HEK293 (cell line): ENCODE measurements at regions not wholly inside any gene's neighbourhood (a gene's known extent, or its start where the extent isn't known, plus 50 kb on each side); places are given as distances from the start of the nearest gene placed in this dataset.

Source experiments
- CTCF ChIA-PET: fragments of 350-600 bp; formaldehyde crosslinking; extraction: SDS; loops from one replicate; lab custom pipeline; 2021; ENCODE audit warnings: antibody characterized with exemption; lab: Yijun Ruan, JAX
- POLR2A ChIA-PET: fragments of 300-600 bp; formaldehyde crosslinking; extraction: SDS; loops from one replicate; lab custom pipeline; 2020; ENCODE audit warnings: antibody characterized with exemption, inconsistent platforms; lab: Yijun Ruan, JAX
- H3K27ac ChIP-seq: fragments of 200-500 bp; sonication (Bioruptor generic); 2 replicates; pipeline ENCODE4 v1.5.1; 2014; ENCODE audit warnings: low read depth, low read length, control low read depth, inconsistent platforms; ENCODE audit errors: extremely low read depth
- H3K36me3 ChIP-seq, 2 experiments: fragments of 200-500 bp in 1 of 2; sonication (Bioruptor generic) in 1 of 2; 1 replicate in 1 of 2; 2 replicates in 1 of 2; pipeline ENCODE4 v1.5.1; 2014 to 2017; ENCODE audit warnings: inconsistent platforms in 2 of 2, low read length in 2 of 2; ENCODE audit not compliant: control insufficient read depth in 2 of 2, insufficient read depth in 1 of 2
- H3K4me1 ChIP-seq: fragments of 200-500 bp; sonication (Bioruptor generic); 2 replicates; pipeline ENCODE4 v1.5.1; 2014; ENCODE audit warnings: mild to moderate bottlenecking, low read length, inconsistent platforms; ENCODE audit not compliant: control insufficient read depth, insufficient read depth
- H3K4me3 ChIP-seq: 2 replicates; pipeline ENCODE4 v1.5.1; 2011; ENCODE audit warnings: low read depth, mild to moderate bottlenecking, control low read depth, low read length, moderate library complexity
- H3K9me3 ChIP-seq: fragments of 200-500 bp; sonication (Bioruptor generic); 2 replicates; pipeline ENCODE4 v1.5.1; 2014; ENCODE audit warnings: low read depth, low read length, inconsistent platforms; ENCODE audit not compliant: control insufficient read depth, insufficient read depth
- FEZF1 ChIP-seq: fragments of 450-650 bp; formaldehyde crosslinking; IDR thresholded peaks from 2 replicates; pipeline ENCODE4 v1.5.1; 2016; ENCODE audit warnings: missing biosample characterization, missing genetic modification characterization
- HOXD13 ChIP-seq: sonication (generic); formaldehyde crosslinking; IDR thresholded peaks from 2 replicates; pipeline ENCODE4 v1.8.0; 2022; ENCODE audit warnings: missing genetic modification reagents, borderline replicate concordance
- KLF7 ChIP-seq: fragments of 450-650 bp; formaldehyde crosslinking; IDR thresholded peaks from 2 replicates; pipeline ENCODE4 v1.5.1; 2016; ENCODE audit warnings: missing biosample characterization, missing genetic modification characterization, borderline replicate concordance
- PRDM1 ChIP-seq: fragments of 450-650 bp; formaldehyde crosslinking; IDR thresholded peaks from 2 replicates; pipeline ENCODE4; 2016; ENCODE audit warnings: missing biosample characterization, missing genetic modification characterization
- RBAK ChIP-seq: fragments of 450-650 bp; formaldehyde crosslinking; IDR thresholded peaks from 2 replicates; pipeline ENCODE4 v1.5.1; 2016; ENCODE audit warnings: missing biosample characterization, missing genetic modification characterization
- REPIN1 ChIP-seq: fragments of 450-650 bp; formaldehyde crosslinking; IDR thresholded peaks from 2 replicates; pipeline ENCODE4 v1.5.1; 2017; ENCODE audit warnings: missing biosample characterization, missing genetic modification characterization, low read depth
- SCRT2 ChIP-seq: fragments of 450-650 bp; formaldehyde crosslinking; IDR thresholded peaks from 2 replicates; pipeline ENCODE4 v1.5.1; 2016; ENCODE audit warnings: missing biosample characterization, missing genetic modification characterization
- SP2 ChIP-seq: fragments of 450-650 bp; formaldehyde crosslinking; IDR thresholded peaks from 2 replicates; pipeline ENCODE4 v1.5.1; 2016; ENCODE audit warnings: missing biosample characterization, missing genetic modification characterization
- SP7 ChIP-seq: fragments of 450-650 bp; formaldehyde crosslinking; IDR thresholded peaks from 2 replicates; pipeline ENCODE4 v1.5.1; 2016; ENCODE audit warnings: missing biosample characterization, missing genetic modification characterization
- YY1 ChIP-seq: fragments of 450-650 bp; formaldehyde crosslinking; IDR thresholded peaks from 2 replicates; pipeline ENCODE4 v1.5.1; 2018; ENCODE audit warnings: missing biosample characterization, missing genetic modification characterization
- ZBTB7A ChIP-seq: fragments of 450-650 bp; formaldehyde crosslinking; IDR thresholded peaks from 2 replicates; pipeline ENCODE4 v1.5.1; 2016; ENCODE audit warnings: low read depth, missing biosample characterization, missing genetic modification characterization
- ZEB2 ChIP-seq: fragments of 450-650 bp; formaldehyde crosslinking; IDR thresholded peaks from 2 replicates; pipeline ENCODE4 v1.5.1; 2016; ENCODE audit warnings: missing biosample characterization, missing genetic modification characterization
- ZFHX2 ChIP-seq: fragments of 450-650 bp; formaldehyde crosslinking; conservative IDR thresholded peaks from 2 replicates; pipeline ENCODE4 v1.5.1; 2016; ENCODE audit warnings: missing biosample characterization, missing genetic modification characterization
- ZNF214 ChIP-seq: fragments of 450-650 bp; formaldehyde crosslinking; IDR thresholded peaks from 2 replicates; pipeline ENCODE4 v1.5.1; 2017; ENCODE audit warnings: missing biosample characterization, mild to moderate bottlenecking, missing genetic modification characterization, borderline replicate concordance
- ZNF23 ChIP-seq: fragments of 450-650 bp; formaldehyde crosslinking; IDR thresholded peaks from 2 replicates; pipeline ENCODE4 v1.5.1; 2016; ENCODE audit warnings: missing biosample characterization, missing genetic modification characterization, borderline replicate concordance
- ZNF416 ChIP-seq: fragments of 450-650 bp; formaldehyde crosslinking; IDR thresholded peaks from 2 replicates; pipeline ENCODE4 v1.5.1; 2016; ENCODE audit warnings: missing biosample characterization, missing genetic modification characterization
- ZNF426 ChIP-seq: fragments of 450-650 bp; formaldehyde crosslinking; IDR thresholded peaks from 2 replicates; pipeline ENCODE4 v1.5.1; 2017; ENCODE audit warnings: missing biosample characterization, missing genetic modification characterization, mild to moderate bottlenecking, inconsistent platforms, moderate library complexity
- ZNF76 ChIP-seq: fragments of 450-650 bp; formaldehyde crosslinking; IDR thresholded peaks from 2 replicates; pipeline ENCODE4; 2016; ENCODE audit warnings: low read depth, missing biosample characterization, missing genetic modification characterization, borderline replicate concordance
- TF ChIP-seq, protein P1 (sequence below): fragments of 450-650 bp; formaldehyde crosslinking; IDR thresholded peaks from 2 replicates; pipeline ENCODE4 v1.5.1; 2016; ENCODE audit warnings: missing biosample characterization, missing genetic modification characterization
- TF ChIP-seq, protein P2 (sequence below): fragments of 450-650 bp; formaldehyde crosslinking; IDR thresholded peaks from 2 replicates; pipeline ENCODE4 v1.5.1; 2016; ENCODE audit warnings: missing biosample characterization, missing genetic modification characterization
- TF ChIP-seq, protein P3 (sequence below): fragments of 450-650 bp; formaldehyde crosslinking; IDR thresholded peaks from 2 replicates; pipeline ENCODE4 v1.5.1; 2016; ENCODE audit warnings: missing biosample characterization, missing genetic modification characterization, borderline replicate concordance

GRCh38 chr12:105704787-105705186 lies 374.3 kb downstream of the C12orf75 start (continued):
- TF ChIP-seq, protein P1, sequence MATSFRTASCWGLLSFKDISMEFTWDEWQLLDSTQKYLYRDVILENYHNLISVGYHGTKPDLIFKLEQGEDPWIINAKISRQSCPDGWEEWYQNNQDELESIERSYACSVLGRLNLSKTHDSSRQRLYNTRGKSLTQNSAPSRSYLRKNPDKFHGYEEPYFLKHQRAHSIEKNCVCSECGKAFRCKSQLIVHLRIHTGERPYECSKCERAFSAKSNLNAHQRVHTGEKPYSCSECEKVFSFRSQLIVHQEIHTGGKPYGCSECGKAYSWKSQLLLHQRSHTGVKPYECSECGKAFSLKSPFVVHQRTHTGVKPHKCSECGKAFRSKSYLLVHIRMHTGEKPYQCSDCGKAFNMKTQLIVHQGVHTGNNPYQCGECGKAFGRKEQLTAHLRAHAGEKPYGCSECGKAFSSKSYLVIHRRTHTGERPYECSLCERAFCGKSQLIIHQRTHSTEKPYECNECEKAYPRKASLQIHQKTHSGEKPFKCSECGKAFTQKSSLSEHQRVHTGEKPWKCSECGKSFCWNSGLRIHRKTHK (tag by site-specific recombination): no peak
- TF ChIP-seq SP7: no peak
- TF ChIP-seq ZNF214 (tag by site-specific recombination): no peak
- no peak for TF ChIP-seq HOXD13 (CRISPR knock-in tag)
- no peak for TF ChIP-seq KLF7 (tag by site-specific recombination)
- no peak for TF ChIP-seq ZNF76 (tag by site-specific recombination)
- no peak for TF ChIP-seq REPIN1
- no peak for TF ChIP-seq ZNF416
- no peak for TF ChIP-seq FEZF1 (tag by site-specific recombination)
- TF ChIP-seq, protein P2, sequence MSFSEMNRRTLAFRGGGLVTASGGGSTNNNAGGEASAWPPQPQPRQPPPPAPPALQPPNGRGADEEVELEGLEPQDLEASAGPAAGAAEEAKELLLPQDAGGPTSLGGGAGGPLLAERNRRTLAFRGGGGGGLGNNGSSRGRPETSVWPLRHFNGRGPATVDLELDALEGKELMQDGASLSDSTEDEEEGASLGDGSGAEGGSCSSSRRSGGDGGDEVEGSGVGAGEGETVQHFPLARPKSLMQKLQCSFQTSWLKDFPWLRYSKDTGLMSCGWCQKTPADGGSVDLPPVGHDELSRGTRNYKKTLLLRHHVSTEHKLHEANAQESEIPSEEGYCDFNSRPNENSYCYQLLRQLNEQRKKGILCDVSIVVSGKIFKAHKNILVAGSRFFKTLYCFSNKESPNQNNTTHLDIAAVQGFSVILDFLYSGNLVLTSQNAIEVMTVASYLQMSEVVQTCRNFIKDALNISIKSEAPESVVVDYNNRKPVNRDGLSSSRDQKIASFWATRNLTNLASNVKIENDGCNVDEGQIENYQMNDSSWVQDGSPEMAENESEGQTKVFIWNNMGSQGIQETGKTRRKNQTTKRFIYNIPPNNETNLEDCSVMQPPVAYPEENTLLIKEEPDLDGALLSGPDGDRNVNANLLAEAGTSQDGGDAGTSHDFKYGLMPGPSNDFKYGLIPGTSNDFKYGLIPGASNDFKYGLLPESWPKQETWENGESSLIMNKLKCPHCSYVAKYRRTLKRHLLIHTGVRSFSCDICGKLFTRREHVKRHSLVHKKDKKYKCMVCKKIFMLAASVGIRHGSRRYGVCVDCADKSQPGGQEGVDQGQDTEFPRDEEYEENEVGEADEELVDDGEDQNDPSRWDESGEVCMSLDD (tag by site-specific recombination): no peak
- TF ChIP-seq RBAK (tag by site-specific recombination): no peak

GRCh38 chr12:105705235-105705634 lies 374.7 kb downstream of the C12orf75 start:
- CTCF ChIA-PET: interaction anchor here (0.7 to 4.1 kb wide), 16 partner anchors 9 to 578 kb away, joined by 3 to 39 read pairs (median 4); no protein-coding TSS in a partner anchor
- no peaks in the 10 kb centered on the region for H3K36me3 ChIP-seq
- H3K4me3 ChIP-seq: no peak overlapping the region
- no peak overlapping the region for H3K27ac ChIP-seq
- TF ChIP-seq, protein P3, sequence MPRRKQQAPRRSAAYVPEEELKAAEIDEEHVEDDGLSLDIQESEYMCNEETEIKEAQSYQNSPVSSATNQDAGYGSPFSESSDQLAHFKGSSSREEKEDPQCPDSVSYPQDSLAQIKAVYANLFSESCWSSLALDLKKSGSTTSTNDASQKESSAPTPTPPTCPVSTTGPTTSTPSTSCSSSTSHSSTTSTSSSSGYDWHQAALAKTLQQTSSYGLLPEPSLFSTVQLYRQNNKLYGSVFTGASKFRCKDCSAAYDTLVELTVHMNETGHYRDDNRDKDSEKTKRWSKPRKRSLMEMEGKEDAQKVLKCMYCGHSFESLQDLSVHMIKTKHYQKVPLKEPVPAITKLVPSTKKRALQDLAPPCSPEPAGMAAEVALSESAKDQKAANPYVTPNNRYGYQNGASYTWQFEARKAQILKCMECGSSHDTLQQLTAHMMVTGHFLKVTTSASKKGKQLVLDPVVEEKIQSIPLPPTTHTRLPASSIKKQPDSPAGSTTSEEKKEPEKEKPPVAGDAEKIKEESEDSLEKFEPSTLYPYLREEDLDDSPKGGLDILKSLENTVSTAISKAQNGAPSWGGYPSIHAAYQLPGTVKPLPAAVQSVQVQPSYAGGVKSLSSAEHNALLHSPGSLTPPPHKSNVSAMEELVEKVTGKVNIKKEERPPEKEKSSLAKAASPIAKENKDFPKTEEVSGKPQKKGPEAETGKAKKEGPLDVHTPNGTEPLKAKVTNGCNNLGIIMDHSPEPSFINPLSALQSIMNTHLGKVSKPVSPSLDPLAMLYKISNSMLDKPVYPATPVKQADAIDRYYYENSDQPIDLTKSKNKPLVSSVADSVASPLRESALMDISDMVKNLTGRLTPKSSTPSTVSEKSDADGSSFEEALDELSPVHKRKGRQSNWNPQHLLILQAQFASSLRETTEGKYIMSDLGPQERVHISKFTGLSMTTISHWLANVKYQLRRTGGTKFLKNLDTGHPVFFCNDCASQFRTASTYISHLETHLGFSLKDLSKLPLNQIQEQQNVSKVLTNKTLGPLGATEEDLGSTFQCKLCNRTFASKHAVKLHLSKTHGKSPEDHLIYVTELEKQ (tag by site-specific recombination): no peak
- no peak for TF ChIP-seq ZNF23
- no peak for TF ChIP-seq ZNF426 (tag by site-specific recombination)
- TF ChIP-seq ZFHX2: no peak
- no peak for TF ChIP-seq SCRT2
- no peak for TF ChIP-seq ZBTB7A (tag by site-specific recombination)
- no peak for TF ChIP-seq SP2 (tag by site-specific recombination)
- no peak for TF ChIP-seq ZEB2 (tag by site-specific recombination)
- TF ChIP-seq YY1 (tag by site-specific recombination): no peak
- TF ChIP-seq PRDM1 (tag by site-specific recombination): no peak
- H3K9me3 ChIP-seq: no peaks in the 10 kb centered on the region
- peaks cover 11% of the 10 kb centered on the region for H3K4me1 ChIP-seq
- POLR2A ChIA-PET: interaction anchor here (1.1 kb wide), 1 partner anchor 431 kb away, joined by 4 read pairs; no protein-coding TSS in a partner anchor
